SK-N-MC (cell line): ENCODE measurements at regions not wholly inside any gene's neighbourhood (a gene's known extent, or its start where the extent isn't known, plus 50 kb on each side); places are given as distances from the start of the nearest gene placed in this dataset.

Experiments
- EZH2 ChIP-seq: fragments of 200-600 bp; sonication (generic); IDR thresholded peaks from one replicate; pipeline ENCODE4 v1.6.1; 2017; ENCODE audit warnings: antibody characterized with exemption
- FOXP2 ChIP-seq: optimal IDR thresholded peaks from 2 replicates; pipeline ENCODE3; 2011; ENCODE audit warnings: mild to moderate bottlenecking, moderate library complexity; ENCODE audit not compliant: insufficient read depth; ENCODE audit errors: extremely low read length, control extremely low read depth
- POLR2AphosphoS5 ChIP-seq: IDR thresholded peaks from 2 replicates; pipeline ENCODE4 v1.6.1; 2012; ENCODE audit warnings: mild to moderate bottlenecking, low read depth, low read length, borderline replicate concordance

- TF ChIP-seq POLR2AphosphoS5: no peak
- no peak for TF ChIP-seq EZH2
- TF ChIP-seq FOXP2: no peak
Observed at GRCh38 chr5:54867310-54867944, 118.0 kb downstream of the ESM1 start.
